Peyer's patch (tissue), 4 donors: ENCODE measurements at regions not wholly inside any gene's neighbourhood (a gene's known extent, or its start where the extent isn't known, plus 50 kb on each side); places are given as distances from the start of the nearest gene placed in this dataset.

Experiments
- POLR2A ChIP-seq, 2 donors: fragments of 450-650 bp; IDR thresholded peaks; one replicate each; pipeline ENCODE4 v1.5.1; 2017; ENCODE audit warnings: antibody characterized with exemption in 2 of 2, mild to moderate bottlenecking in 2 of 2, moderate library complexity in 2 of 2
- TF ChIP-seq, protein P1 (sequence below), 6 experiments: fragments of 450-650 bp in 4 of 6; fragments of 200-600 bp in 2 of 6; sonication (generic) in 1 of 6; IDR thresholded peaks; one replicate each; pipeline ENCODE4 v1.5.1; 2017 to 2019; ENCODE audit warnings: antibody characterized with exemption in 6 of 6, mild to moderate bottlenecking in 3 of 6, moderate library complexity in 1 of 6

DNA sequence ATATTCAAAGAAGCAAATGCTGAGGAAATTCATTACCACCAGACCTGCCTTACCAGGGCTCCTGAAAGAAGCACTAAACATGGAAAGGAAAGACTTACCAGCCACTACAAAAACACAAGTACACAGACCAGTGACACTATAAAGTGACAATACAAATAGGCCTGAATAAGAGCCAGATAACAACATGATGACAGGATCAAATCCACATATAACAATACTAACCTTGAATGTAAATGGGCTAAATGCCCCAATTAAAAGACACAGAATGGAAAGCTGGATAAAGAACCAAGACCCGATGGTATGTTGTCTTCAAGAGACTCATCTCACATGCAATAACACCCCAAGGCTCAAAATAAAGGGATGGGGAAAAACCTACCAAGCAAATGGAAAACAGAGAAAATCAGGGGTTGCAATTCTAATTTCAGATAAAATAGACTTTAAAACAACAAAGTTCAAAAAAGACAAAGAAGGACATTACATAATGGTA is 353.4 kb downstream of the LNPK start:
- TF ChIP-seq, protein P1, sequence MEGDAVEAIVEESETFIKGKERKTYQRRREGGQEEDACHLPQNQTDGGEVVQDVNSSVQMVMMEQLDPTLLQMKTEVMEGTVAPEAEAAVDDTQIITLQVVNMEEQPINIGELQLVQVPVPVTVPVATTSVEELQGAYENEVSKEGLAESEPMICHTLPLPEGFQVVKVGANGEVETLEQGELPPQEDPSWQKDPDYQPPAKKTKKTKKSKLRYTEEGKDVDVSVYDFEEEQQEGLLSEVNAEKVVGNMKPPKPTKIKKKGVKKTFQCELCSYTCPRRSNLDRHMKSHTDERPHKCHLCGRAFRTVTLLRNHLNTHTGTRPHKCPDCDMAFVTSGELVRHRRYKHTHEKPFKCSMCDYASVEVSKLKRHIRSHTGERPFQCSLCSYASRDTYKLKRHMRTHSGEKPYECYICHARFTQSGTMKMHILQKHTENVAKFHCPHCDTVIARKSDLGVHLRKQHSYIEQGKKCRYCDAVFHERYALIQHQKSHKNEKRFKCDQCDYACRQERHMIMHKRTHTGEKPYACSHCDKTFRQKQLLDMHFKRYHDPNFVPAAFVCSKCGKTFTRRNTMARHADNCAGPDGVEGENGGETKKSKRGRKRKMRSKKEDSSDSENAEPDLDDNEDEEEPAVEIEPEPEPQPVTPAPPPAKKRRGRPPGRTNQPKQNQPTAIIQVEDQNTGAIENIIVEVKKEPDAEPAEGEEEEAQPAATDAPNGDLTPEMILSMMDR (IDR thresholded peaks at IDR 0.05): no peak
- no peak for TF ChIP-seq POLR2A (IDR thresholded peaks at IDR 0.05)
